ENCODE measurements at regions not wholly inside any gene's neighbourhood (a gene's known extent, or its start where the extent isn't known, plus 50 kb on each side); places are given as distances from the start of the nearest gene placed in this dataset.
A peak's percentile ranks its signal among the peaks of the same experiment; 100 is the strongest.

DNA sequence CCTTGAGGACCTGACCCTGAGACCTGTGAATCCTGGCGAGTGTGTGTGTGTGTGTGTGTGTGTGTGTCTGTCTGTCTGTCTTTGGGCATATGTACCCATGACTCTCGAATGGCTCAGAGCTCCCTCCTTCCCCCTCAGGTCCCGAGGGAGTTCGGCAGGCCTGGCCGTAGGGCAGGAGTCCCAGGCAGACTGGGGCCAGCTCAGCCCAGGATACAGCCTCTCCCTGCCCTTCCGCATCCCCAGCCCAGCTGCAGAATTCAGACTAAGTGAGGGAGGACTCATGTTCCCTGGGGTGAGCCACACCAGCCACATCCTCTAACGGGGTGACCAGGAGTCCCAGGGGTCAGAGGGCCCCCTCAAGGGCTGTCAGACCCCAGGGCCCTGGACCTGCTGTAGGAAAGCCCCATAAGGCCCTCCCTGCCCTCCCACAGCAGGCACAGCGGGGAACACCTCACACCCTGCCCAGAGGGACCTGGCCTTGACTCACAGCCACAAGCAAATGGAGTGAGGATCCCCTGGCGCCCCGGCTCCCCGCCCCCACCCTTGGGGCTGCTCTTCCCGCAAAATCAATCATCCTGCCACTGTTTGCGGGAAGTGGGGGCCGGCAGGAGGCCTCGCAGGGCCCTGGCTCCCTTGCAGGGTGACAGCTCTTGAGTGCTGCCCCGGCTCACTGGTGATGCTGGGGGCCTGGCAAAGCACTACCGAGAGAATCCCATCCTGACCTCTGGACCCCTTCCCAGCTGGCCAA is 101.7 kb upstream of the CASZ1 start:
- no peak for DNase-seq

DNA sequence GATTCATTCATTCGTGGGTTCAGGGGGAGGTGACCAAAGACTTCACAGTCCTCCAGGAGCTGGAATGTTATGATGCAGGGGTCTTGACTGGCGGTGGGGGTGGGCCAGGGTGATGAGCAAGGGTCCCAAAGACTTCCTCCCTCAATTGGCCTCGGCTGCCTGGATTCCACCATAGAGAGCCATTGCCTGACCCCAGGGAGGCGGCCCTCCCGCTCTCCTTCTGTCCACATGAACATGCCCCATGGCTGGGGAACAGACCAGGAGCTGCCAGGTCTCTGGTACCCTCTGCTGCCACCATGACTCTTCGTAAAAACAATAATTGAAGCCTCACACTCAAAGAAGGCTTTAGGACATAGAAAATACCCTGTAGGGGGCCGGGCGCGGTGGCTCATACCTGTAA is 102.5 kb upstream of the CASZ1 start:
- no peak for DNase-seq

DNA sequence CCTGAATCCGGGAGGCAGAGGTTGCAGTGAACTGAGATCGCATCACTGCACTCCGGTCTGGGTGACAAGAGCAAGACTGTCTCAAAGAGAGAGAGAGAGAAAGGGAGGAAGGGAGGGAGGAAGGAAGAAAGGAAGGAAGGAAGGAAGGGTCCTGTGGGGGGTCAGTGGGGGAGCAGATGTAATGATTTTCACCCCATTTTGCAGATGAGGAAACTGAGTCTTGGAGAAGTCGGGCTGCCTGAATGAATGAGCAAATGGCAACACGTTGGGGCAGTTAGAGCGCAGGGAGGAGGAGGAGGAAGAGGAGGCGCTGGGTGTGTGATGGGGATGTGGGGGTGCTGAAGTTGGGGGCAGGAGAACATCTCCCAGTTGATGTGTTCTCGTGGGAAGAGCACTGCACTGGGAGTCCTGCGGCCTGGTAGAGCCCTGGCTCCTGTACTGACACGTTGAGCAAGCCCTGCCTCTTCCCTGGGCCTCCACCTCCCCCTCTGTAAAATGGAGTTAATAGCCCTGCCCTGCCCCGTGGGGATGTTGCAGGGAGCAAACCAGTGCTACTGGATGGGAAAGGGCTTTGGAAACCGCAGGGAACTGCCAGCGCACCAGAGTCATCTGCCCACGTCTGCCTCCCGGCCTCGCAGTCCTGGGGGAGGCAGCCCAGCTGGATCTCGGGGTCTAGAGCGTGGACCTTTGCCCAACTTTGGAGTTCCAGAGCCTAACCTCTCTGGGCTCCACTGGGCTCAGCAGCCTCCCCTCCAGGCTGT is 103.2 kb upstream of the CASZ1 start:
- no peak for DNase-seq

DNA sequence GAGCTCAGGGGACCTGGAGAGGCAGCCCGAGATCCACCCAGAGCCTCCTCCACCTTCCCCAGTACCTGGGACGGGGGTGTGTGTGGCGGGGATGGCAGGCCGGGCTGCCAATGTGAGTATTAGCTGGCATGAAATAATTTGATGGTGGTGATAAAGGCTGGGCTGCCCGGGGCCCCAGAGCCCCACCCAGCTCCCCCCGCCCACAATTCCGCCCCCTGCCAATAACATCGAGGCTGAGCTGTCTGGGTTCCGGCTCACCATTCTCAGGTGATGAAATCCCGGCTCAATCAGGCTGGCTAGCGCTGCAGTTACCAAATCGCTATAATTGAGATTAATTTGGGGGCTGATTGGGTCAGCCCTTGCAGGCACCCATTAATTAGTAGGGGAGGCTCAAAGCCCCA is 103.8 kb upstream of the CASZ1 start:
- no peak for DNase-seq

DNA sequence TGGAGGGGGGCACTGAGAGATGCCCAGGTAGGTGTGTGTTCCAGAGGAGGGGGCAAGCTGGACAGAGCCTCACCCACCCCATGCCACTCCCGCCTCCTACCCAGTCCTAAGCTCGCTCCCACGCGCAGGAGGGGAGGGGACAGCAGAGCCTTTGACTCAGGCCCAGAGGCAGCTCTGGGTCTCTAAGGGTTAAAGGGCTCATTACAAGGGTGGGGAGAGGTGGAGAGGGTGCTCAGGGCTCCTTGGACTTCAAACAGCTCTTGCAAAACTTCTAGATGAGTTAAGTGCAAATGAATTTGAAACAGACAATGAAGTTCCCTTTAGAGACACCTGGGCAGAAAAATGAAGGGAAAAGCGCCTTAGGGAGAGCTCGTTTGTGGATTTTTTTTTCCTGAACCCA is 104.2 kb upstream of the CASZ1 start:
- DNase-seq, result no peak

DNA sequence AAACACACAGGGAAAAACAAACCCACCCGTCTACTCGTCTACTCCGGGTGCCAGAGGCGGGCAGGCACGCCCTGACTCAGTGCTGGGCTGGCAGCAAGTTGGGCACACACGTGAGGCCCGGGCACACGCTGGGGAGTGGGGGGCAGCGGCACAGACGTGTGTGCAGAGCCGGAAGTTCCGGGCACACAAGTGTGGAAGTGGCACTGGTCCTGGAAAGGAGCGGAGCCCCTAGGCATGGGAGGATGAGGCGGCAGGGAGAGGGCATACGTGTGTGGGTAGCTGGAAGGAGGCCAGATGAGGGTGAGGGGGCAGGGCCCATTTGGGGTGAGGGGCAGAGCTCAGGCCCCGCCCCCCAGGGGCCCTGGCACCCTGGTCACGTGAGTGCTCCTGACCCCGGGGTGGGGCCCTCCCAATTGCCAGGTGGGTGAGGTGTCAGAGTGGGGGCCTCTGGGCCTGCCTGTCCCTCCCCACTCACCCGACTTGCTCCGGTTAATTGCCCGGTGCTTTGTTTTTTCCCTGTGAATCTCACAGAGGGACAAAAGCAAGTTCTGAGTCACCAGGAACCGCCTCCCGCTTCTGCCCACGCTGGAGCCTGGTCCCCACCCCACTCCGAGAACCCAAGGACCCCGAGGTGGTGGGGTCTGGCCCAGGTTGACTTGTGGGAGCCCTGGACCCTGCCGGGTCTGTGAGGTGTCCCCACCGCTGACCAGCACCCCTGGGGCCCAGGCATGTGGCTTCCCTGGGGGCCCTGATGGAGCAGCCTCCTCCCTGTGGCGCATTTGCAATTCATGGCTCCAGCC is 104.8 kb upstream of the CASZ1 start:
- no peak for DNase-seq

DNA sequence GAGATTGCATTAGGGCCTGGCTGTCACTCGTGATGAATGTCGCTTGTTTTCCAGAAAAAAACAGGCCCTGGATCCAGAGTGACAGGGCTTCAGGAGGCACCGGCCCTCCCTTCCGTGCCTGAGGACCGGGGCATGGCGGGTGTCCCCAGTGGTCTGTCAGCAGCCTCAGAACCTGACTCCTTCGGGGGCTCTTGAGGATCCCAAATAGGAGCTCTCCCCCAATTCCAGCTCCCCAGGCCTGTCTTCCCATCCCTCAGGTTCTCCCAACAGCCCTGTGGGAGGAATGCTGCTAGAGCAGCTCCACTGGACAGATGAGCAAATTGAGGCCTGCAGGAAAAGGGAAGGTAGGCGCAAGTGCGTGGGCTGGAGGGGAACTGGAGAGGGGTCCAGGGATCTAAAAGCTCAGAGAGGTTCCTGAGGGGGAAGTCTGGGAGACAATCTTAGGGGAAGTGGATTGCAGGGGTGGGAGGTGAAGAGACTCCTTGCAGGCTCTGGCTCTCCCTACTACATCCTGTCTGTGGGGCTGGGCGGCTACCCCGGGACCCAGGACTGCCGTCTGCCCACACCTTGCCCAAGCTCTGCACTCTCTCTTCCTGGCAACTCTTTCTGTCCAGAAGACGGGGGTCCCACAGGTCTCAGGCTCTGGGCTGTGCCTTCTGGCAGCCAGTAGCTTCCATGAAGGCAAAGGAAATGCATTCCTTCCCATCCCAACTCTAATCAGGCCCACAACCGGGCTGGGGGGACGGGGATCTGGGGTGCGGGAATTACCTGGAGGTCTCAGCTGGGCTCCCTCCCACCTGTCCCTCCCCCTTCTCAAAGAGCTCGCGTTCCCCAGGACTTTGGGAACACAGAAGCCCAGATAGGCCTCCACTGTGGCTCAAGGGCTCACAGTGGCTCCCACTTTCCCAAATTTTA is 105.7 kb upstream of the CASZ1 start:
- DNase-seq, result no peak

DNA sequence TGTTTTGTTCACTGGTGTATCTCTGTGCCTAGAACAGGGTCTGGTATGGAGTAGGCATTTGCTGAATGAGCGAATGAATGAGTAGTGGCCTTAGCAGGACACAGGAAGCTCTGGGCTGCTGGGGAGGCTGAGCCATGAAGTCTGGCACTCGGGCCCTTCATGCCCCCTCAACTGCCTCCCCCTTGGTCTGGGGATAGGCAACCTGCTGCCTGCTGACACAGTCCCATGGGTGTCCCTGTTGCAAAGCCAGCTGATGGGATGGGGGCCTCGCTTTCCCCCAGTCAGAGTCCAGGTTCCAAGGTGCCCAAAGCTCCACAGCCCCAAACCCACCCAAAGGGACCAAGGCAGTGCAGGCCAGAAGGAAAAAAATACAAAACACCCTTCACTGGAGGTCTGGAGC is 107.0 kb upstream of the CASZ1 start:
- no peak for DNase-seq

DNA sequence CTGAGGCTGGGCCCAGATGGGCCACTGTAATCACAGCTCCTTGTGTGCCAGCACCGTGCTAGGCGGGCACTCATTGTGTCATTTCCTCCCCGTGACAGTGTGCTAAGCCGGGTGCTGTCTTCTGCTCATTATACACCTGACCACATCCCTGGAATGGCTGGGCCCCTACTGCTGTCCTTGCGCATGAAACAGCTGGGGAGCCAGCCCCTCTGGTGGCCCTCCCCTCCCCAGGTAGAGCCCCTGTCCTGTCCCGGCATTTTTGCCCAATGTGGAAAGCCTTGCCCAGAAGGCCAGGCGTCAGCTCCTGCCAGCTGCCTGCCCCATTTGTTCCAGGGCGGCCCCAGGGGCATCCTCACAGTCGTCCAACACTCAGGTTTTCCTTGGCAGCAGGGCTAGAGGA is 107.4 kb upstream of the CASZ1 start:
- DNase-seq, result no peak

DNA sequence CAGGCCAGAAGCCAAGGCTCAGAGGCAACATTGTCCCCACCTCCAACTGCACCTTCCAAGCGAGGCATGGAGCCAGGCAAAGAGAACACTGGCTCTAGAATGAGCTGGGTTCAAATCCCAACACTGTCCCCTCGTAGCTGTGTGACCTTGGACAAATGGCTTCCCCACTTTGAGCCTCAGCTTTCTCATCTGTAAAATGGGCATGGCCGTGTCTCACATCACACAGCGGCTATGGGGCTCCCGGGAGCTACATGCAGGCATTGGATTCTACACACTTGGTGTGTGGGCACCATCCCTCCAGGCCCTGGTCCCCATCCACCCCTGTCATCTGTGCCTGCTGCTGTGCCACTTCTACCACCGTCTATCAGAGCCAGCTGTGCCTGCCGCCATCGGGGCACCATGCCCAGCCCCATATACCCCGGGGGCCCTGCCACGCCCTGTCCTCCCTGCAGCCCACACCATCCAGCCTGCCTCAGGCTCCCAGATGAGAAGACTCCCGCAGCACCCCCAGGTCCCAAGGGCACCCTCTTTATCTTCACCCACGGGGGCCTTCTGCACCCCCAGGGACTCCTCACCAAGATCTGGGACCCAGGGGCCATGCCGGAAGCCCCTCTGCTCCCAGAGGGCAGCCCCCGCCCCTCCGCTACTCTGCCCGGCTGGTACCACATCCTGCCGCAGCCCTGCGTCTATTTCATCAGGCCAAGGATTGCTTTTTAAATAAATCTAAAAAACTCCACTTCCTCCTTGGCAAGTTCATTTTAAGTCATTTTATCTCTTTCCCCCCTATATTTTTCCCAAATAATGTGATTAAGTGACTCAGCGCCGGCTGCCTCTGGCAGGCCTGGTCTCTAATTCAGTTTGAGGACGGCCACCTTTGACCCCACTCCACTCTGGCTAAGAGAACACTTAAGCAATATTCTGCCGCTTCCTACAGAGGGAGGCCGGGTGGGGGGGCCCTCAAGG is 107.8 kb upstream of the TARDBP start:
- no peak for DNase-seq

DNA sequence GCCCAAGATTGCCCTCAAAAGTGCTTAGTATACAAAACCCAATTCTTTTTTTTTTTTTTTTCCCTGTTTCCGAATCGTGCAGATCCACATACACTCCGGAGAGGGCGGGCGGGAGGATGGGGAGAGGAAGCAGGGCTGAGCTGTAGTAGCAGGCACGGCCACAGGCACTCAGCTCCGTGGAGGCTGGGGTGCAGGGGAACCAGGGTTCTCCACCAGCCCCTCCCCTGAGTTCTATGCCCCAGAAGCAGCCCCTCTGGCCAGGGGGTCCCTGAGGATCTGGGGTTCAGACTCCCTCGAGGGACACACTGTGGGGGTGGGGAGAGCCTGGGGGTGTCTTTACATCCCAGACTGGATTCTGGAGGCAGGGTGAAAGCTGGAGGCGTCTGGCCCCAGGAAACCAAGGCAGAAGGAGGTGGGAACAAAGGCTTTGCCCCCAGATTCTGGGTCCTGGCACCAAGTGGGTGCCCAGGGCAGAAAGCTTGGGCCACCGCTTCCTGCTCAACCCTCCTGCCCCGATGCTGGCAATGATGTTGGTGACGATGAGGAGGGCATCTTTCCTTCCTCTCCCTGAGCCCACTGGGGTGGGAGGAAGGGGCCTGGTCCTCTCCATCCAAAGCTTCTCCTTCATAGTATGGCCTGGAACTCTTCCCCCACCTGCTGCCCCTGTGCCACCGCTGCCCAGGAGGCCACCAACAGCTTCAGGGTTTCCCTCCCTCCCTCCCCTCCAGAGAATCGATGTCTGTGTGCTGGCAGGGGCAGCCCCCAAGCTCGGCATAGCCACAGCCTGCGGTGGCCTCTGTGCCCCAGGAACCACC is 106.4 kb upstream of the TARDBP start:
- DNase-seq, result no peak

DNA sequence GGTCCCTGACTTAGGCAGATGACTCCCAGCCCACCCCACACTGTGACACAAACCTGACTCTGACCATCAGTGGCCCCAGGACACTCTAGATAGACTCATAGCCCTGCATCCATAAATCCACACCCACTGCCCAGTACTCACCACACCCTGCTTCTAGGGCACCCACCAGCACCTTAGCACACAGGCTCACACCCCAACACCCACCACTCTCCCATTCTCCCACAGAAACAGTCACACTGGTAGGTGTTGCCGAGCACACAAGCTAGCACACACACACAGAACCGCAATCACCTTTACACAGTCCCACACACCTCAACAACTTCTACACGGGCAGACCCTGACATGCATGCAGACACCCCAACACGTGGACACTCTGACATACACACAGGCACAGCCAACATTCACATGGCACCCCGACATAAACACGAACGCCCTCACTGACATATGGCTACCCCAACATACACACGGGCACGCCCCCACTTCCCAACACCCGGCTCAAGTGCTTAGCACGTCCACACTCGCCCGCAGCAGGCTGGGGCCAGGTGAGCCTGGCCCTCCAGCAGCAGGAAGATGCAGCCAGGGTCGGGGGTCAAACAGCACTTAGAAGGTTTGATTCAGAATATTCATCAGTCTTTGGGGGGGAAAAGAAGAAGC is 105.5 kb upstream of the TARDBP start:
- no peak for DNase-seq

DNA sequence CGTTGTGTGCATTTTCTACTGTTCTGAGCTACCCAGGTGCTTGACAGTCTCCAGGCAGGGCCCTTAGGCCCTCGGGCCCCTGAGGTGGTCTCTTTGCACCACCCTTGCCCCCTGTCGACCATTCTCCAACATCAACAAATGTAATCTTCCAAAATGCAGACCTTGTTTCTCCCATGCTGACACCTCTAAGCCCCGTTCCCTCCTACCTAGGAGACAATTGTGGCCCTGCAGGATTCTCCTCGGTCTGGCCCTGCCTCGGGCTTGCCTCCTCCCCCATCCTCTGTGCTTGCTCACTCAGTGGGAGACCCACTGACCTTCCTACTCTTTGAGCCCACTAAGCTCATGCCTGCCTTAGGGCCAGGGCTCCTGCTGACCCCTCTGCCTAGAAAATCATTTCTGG is 104.2 kb upstream of the TARDBP start:
- DNase-seq, result no peak

DNA sequence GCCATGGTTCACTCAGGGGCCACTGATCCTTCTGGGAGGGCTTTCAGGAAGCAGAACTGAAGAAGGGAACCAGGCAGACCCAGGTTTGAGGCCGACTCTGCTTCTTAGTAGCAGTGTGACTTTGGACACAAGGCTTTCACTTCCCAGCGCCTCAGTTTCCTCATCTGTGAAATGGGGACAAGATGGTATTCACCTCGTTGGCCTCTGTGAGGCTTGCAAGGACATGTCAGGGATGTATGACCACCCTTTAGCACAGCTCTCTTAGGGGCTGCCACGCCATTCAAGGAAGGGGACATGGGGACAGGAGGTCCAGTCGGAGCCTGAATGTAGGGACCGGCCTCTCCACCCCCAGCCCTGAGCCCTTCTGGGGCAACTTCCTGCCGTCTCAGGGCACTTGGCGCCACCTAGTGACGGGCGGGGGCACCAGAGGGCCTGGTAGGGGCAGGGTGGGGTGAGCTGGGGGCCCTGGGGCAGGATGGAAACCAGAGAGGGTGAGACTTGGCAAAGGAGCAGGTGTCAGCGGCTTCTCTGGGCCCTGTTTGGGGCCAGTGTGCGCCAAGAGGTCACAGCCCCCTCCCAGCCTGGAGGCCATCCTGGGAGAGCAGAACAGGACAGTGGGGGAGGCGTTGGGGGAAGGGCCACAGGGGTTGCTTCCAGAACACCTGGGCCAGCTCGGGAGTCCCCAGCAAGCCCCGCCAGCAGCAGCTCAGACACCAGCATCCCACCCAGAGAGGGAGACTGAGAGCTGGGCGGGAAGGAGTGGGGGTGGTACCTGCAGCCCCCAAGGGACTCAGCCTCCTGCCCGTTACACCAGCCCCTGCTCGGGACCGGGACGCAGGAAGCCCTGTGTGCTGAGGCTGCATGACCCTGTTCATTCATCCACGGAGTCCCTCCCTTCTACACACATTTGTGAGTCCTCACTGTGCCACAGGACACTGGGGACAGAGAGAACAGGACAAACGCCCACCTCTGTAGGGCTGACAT is 102.5 kb upstream of the TARDBP start:
- DNase-seq, result peak; percentile 49

DNA sequence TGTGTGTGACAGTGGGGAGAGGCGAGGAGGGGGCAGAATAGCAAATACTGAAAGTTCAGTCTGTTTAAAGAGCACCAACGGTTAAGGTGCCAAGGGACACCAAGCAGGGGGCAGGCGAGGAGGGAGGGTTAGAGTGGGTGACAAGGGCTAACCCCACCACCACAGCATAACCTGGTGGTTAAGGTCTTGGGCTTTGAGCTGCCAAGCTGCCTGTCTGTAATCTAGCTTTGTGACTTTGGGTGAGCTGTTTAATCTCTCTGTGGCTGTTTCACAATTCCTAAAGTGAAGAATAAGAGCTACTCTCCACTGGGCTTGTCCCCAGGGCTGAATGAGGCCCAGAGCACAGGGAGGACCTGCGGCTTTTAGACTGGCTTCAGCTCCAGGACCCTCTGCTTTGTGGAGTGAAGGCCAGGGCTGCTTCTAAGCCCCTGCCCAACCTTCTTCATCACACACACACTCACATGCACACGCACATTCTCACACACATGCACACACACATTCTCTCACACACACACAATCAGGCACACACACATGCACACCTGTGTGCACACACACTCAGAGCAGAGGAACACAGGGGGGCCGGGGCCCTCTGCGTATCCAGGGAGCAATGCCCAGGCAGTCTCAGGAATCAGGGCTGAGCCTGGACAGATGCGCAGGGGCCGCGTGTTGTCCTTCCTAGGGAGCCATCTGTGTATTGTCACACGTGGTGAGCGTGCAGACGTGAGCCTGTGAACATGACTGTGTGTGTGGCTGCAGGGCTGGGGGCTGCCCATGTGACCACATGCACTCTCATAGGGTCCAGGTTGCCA is 101.6 kb upstream of the TARDBP start:
- no peak for DNase-seq

DNA sequence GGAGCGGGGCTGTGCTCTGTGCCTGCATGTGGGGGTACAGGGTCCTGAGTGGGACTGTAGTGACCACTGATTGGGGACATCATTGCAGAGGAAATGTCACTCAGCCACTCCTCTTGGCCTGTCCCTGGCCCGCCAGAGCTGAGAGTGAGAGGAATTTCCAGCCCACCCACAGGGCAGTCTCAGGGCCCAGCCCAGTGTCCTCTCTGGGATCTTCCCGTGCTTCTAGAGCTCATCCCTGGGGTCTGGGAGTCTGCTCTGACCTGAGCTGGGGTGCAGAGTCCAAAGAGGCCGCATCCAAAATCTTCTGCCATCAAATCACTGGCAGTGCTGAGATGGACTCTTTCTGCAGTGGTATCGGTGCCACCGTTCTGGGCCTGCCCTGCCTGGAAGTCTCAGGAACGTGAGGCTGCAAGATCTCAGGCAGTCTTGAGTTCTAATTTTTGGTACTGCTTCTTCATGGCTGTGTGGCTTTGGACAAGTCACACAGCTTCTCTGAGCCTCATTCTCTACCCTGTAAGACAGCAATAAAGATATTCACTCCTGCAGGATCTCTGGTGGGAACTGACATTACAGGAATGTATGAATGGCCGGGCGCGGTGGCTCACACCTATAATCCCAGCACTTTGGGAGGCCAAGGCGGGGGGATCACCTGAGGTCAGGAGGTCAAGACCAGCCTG is 100.8 kb upstream of the TARDBP start:
- no peak for DNase-seq

DNA sequence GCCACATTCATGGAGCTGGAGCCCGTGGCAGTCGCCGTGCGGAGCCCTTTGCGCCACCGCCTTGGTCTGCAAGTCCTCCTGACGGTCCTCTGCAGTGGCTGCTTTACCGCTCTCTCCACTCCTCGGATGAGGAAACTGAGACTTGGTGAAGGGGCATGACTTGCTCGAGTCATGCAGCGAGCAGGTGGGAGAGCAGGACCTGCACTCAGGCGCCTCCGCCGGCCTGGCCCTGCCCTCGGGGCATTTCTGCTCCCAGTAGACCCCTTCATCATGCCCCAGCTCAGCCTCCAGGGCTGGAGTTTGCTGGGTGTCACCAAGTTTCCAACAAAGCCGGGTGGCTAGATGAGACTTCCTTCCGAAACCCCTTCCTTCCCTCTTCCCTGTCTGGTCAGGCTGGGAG is 100.0 kb upstream of the TARDBP start:
- no peak for DNase-seq

Data from activated gamma-delta T cell (primary cell).